ENCODE measurements at regions not wholly inside any gene's neighbourhood (a gene's known extent, or its start where the extent isn't known, plus 50 kb on each side); places are given as distances from the start of the nearest gene placed in this dataset.
"Not testable (repeated sequence)": the region's sequence is repeated elsewhere in the genome, so short reads cannot be mapped to it uniquely, and the experiment has no call there.

- no peak for DNase-seq
- intact Hi-C loops (cut with DNase I): no loop called here
Measured at GRCh38 chr10:64830869-64831268, 1309.7 kb downstream of the REEP3 start.

DNA sequence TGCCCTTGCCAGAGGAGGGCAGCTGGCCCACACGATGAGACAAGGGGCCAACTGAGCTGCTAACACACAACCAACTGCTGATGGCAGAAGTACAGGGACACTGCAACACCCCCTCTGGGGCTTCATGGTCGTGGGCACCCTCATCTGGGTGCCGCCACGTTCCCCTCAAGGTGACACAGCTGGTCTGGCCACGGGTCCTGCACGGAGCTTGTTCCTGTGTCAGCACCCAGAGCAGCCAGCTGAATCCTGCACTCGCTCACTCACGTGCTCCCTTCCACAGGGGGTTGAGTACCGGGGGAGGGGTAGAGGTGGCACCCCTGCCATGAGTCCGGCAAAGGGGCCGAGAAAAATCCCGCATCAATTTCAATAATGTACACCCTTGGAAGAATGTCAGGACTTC is 1319.1 kb downstream of the REEP3 start:
- intact Hi-C loops (cut with DNase I): no loop called here
- peak in 3 of 10 donors; percentile 40 to 62 (median 45) for DNase-seq

GRCh38 chr10:64846700-64847099 is 1325.5 kb downstream of the REEP3 start:
- intact Hi-C loops (cut with DNase I): no loop called here
- DNase-seq: no peak

- intact Hi-C loops (cut with DNase I): no loop called here
- DNase-seq: no peak
Measured at GRCh38 chr10:64855941-64856340, 1334.7 kb downstream of the REEP3 start.

DNA sequence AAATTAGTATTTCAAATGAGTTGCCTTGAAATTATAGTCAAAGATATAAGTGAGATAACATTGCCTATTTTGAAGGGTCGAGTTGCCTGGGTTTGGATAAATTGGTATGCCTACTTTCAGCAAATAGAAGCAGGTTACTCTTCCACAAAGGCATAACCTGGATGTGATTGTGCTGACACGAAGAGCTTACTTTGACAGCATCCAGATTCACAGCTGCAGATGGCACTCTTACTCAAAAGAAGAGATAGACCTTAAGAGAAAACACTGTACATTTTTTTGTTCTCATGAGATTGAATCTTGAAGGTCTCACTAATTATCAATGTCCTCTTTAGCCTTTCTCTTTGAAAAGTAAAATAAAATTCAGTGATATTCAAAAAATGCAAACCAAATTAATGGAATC is 1338.7 kb downstream of the REEP3 start:
- intact Hi-C loops (cut with DNase I): no loop called here
- DNase-seq: no peak

- peak in 1 of 10 donors; percentile 77 for DNase-seq
- intact Hi-C loops (cut with DNase I): no loop called here
Measured at GRCh38 chr10:64863836-64864235, 1342.6 kb downstream of the REEP3 start.

- no peak for DNase-seq
- intact Hi-C loops (cut with DNase I): no loop called here
Measured at GRCh38 chr10:64867501-64867962, 1346.3 kb downstream of the REEP3 start.

- DNase-seq: no peak
- intact Hi-C loops (cut with DNase I): no loop called here
Measured at GRCh38 chr10:64873088-64873487, 1351.9 kb downstream of the REEP3 start.

DNA sequence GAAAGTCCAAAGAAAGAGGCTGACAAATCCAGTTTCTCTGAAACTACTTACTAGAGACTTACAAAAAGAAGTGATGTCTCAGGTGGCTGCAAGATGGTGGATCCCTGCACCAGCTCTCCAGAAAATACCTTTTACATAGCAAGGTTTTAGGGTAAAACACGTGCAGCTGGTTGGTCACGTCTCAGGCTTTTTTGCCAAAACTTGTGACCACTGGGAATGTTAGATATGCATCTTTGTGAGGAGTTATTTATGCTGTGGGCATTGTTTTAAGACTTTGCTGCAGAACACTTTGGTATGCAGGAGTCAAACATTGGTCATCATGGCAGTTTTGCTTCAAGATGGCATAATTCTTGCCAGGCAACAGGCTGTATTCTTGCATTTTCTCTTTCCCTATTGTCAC is 1352.8 kb downstream of the REEP3 start:
- no peak for DNase-seq
- intact Hi-C loops (cut with DNase I): no loop called here

DNA sequence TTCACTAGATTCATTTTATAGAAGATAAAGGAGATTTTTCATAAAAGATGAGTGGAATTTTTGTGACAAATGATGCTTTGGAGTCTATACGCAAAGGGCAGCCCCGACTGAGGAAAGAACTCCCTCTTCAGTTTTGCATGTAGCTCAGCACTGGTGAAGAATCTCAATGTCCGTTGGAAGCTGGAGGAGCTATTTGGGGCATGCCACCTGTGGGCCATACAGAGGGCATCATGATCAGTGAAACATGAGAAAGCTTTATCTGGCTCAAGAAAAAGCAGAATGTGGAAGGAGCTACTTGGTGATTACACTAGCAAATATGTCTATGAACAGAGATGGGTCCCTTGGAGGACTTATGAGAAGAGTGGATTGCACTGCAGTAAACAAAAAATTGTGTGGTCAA is 1359.3 kb downstream of the REEP3 start:
- DNase-seq: no peak

GRCh38 chr10:64881257-64881656 is 1360.1 kb downstream of the REEP3 start:
- intact Hi-C loops (cut with DNase I): no loop called here
- DNase-seq: no peak

More for the DNA sequence above, 1359.3 kb downstream of the REEP3 start:
- intact Hi-C loops (cut with DNase I): no loop called here

DNA sequence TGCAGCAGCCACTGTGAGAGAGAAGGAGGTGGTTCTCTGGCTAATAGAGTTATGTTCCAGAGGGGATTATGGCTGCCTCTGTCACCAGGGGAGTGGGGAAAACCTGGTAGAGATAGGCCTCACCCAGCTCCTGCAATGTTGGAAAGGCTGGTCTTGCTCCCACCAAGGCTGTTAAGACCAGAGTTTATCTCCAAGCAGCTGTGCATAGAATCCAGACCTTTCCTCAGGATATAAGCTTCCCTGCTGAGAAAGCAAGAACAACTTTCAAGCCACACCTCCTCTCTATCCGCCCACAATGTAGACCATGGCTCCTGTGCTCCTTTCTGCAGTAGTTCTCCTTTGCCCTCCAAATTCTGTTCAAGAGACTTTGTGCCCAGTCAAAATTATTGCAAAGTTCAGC is 1375.4 kb downstream of the REEP3 start:
- intact Hi-C loops (cut with DNase I): no loop called here
- no peak for DNase-seq

DNA sequence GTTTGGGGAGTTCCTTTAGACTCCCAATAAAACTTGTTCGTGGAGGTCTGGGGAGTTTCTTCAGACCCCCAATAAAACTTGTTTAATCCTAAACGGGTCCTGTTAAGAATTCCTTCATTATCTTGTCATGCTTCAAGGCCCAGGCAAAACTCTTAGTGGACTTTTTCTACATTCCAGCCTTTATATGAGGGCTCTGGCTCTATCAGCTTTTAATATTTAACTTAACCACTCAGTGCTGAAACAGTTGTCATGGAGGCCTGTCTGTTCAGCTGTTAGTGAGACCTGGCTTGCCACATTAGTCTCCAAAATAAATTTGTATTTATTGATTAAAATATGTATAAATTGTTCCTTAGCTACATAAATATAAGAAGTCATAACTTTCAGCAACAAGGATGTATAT is 1385.1 kb downstream of the REEP3 start:
- DNase-seq; intact Hi-C loops (cut with DNase I): not testable (repeated sequence)

DNA sequence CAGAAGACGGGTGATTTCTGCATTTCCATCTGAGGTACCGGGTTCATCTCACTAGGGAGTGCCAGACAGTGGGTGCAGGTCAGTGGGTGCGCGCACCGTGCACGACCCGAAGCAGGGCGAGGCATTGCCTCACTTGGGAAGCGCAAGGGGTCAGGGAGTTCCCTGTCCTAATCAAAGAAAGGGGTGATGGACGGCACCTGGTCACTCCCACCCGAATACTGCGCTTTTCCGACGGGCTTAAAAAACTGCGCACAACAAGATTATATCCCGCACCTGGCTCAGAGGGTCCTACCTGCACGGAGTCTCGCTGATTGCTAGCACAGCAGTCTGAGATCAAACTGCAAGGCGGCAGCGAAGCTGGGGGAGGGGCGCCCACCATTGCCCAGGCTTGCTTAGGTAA is 1403.1 kb downstream of the REEP3 start:
- intact Hi-C loops (cut with DNase I): not testable (repeated sequence)
- peak in 2 of 10 donors; percentile 35 to 70 for DNase-seq

DNA sequence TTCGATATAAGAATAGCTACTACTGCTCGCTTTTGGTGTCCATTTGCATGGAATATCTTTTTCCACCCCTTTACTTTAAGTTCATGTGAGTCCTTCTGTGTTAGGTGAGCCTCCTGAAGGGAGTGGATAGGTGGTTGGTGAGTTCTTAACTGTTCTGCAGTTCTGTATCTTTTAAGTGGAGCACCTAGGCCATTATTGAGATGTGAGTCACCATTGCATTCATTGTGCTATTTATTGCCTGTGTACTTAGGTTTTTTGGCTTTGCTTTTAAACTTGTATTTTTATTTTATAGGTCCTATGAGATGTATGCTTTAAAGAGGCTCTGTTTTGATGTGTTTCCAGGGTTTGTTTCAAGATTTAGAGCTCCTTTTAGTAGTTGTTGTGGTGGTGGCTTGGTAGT is 1430.8 kb downstream of the REEP3 start:
- intact Hi-C loops (cut with DNase I): no loop called here
- no peak for DNase-seq

DNA sequence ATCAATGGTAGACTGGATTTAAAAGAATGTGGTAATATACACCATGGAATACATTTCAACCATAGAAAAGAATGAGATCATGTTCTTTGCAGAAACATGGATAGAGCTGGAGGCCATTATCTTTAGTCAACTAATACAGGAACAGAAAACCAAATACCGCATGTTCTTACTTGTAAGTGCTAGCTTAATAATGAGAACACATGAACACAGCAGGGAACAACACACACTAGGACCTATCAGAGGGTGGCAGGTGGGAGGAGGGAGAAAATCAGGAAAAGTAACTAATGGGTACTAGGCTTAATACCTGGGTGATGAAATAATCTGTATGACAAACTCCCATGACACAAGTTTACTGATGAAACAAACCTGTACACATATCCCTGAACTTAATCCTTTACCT is 1435.2 kb downstream of the REEP3 start:
- no peak for DNase-seq
- intact Hi-C loops (cut with DNase I): no loop called here

DNA sequence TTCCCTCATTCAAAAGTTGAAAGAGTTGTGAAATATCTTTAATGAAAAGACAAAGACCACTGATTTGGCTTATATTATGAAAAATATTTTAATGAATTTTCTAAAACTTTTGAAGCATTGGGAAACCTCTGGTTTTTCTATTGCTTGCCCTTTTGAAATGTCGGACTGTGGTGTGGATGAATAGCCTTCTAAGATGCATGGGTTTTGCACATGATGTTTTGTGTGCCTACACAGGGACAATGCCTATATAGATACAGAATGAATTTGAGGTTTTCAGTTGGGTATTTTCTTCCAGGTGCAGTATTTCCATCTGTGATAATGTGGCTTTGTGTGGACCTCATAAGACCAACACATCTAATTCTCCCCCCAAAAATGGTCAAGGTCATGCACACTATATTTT is 1437.9 kb downstream of the REEP3 start:
- intact Hi-C loops (cut with DNase I): no loop called here

GRCh38 chr10:64959883-64960282 is 1438.7 kb downstream of the REEP3 start:
- intact Hi-C loops (cut with DNase I): no loop called here
- no peak for DNase-seq

More for the DNA sequence above, 1437.9 kb downstream of the REEP3 start:
- DNase-seq: no peak

DNA sequence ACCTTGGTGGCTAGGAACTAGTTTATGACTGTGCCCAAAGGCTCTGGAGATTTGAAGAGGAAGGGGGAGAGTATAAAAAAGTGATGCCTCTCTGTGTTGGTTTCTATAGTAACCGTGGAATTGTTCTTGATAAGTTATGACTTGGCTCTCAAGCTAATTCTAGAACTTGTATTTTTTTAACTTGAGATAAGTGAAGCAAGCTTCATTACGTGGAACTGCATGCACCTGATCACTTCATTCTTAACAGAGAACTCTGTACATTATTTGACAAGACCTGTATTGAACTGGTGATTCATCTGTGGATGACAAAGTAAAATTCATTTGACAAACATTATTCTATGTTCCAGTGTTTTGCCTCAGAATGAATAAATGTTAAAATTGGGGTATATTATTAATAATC is 1452.2 kb downstream of the REEP3 start:
- intact Hi-C loops (cut with DNase I): loop anchor here (10.0 kb wide), 1 partner anchor 1211 kb away; no protein-coding TSS in a partner anchor
- DNase-seq: no peak

DNA sequence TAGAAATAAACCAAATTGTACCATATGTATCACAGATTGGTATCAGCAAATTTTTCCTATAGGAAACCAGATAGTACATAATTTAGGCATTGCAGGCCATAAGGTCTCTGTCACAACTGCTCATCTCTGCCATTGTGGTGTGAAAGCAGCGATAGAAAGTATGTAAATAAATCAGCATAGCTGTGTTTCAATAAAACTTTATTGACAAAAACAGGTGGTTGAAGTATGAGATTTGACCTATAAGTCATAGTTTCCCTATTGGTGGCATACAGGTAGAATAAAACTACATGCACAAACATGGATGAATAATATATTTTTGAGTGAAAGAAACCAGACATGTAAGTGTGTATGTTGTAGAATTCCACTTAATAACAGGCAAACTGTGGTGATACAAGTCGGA is 1454.9 kb downstream of the REEP3 start:
- no peak for DNase-seq
- intact Hi-C loops (cut with DNase I): loop anchor here (10.0 kb wide), 1 partner anchor 1209 kb away; no protein-coding TSS in a partner anchor

- DNase-seq: no peak
Measured at GRCh38 chr10:64977915-64978314, 1456.7 kb downstream of the REEP3 start.

DNA sequence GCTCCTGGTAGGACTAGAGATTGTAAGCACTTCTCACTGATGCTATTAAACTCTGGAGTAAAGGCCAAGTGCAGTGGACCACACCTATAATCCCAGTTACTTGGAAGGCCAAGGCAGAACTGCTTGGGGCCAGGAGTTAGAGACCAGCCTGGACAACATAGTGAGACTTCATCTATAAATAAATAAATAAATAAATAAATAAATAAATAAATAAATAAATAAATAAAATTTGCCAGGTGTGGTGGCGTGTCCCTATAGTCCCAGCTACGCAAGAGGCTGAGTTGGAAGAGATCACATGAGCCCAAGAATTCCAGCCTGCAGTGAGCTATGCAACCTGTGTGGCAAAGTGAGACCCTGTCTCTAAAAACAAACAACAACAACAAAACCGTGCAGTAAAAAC is 1475.7 kb downstream of the REEP3 start:
- intact Hi-C loops (cut with DNase I): no loop called here

More at GRCh38 chr10:64977915-64978314, 1456.7 kb downstream of the REEP3 start:
- intact Hi-C loops (cut with DNase I): loop anchor here (10.0 kb wide), 1 partner anchor 1207 kb away; no protein-coding TSS in a partner anchor

DNA sequence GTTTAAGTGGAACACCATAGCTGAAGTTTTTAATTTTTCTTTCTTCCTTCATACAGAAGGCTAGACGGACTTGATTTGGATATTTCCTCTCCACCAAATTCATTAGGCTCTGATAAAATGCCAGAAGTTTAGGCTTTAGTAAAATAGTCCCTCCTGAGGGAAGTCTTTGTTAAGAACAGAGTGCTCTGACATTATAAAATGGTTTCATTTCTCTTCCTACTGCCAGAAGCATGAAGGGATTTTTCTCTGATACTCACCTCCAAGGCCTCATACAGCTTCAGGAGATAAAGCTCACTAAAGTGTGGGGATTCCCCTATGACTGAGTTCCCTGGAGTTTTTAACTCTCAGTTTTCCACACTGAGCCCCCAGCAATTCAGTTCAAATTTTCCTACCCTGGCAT is 1489.6 kb downstream of the REEP3 start:
- no peak for DNase-seq
- intact Hi-C loops (cut with DNase I): no loop called here

More for the DNA sequence above, 1475.7 kb downstream of the REEP3 start:
- DNase-seq: no peak

Measured in posterior cingulate gyrus (tissue), 11 donors.